Suprapubic skin (tissue), 3 donors: ENCODE measurements at regions not wholly inside any gene's neighbourhood (a gene's known extent, or its start where the extent isn't known, plus 50 kb on each side); places are given as distances from the start of the nearest gene placed in this dataset.

Source experiments
- CTCF ChIP-seq, 2 donors: fragments of 200-600 bp in 1 of 2; fragments of 450-650 bp in 1 of 2; sonication (generic) in 1 of 2; IDR thresholded peaks; one replicate each; pipeline ENCODE4 v1.5.1; 2016 to 2019; ENCODE audit warnings: antibody characterized with exemption in 2 of 2, mild to moderate bottlenecking in 1 of 2, moderate library complexity in 1 of 2
- POLR2A ChIP-seq, 2 donors: fragments of 450-650 bp; IDR thresholded peaks; one replicate each; pipeline ENCODE4 v1.6.1; 2017; ENCODE audit warnings: antibody characterized with exemption in 2 of 2, mild to moderate bottlenecking in 2 of 2, moderate library complexity in 2 of 2

GRCh38 chr1:228977741-228978140 lies 242.5 kb downstream of the RHOU start:
- TF ChIP-seq CTCF (IDR thresholded peaks at IDR 0.05) = no peak
- no peak for TF ChIP-seq POLR2A (IDR thresholded peaks at IDR 0.05)
